GM21619 (cell line): ENCODE measurements at regions not wholly inside any gene's neighbourhood (a gene's known extent, or its start where the extent isn't known, plus 50 kb on each side); places are given as distances from the start of the nearest gene placed in this dataset.

Source experiments
- ATAC-seq: cut with Tn5 transposase; IDR thresholded peaks from one replicate; pipeline ENCODE4 v1.9.1; 2021; ENCODE audit not compliant: unreplicated experiment

DNA sequence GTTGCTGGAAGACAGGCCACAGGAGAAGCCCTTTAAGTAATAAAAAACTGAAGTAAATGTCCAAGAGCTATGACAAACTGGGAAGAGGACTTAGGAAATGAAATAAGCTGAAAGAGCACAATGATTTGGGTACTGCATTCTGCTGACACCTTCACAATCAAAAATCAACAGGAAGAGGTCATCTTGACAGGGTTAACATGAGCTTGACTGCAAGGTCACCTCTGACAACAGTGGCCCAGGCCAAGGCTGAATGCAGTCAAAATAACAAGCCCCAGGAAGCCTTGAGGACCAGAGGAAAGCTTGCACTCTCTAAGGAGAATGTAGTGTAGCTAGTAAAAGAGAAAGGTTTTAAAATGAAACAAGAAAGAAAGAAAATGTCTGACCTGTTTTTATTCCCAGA lies 179.3 kb downstream of the SEC16B start:
- no peak for ATAC-seq

DNA sequence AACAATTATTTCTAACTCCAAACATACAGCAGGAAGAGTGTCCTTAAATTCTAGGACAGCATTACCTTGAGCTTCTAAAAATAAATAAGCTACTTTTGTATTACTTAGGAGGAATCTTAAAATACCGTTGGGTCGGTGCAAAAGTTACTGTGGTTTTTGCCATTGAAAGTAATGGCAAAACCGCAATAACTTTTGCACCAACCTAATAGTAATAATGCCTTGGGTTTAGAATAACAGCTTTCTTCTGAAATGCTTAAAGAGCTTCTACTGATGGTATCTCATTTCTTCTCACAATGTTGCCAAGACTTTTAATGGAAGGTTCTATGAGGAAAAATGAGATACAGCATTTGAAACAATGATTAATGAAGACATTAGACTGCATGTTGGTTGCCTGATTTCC lies 179.9 kb downstream of the SEC16B start:
- no peak for ATAC-seq

DNA sequence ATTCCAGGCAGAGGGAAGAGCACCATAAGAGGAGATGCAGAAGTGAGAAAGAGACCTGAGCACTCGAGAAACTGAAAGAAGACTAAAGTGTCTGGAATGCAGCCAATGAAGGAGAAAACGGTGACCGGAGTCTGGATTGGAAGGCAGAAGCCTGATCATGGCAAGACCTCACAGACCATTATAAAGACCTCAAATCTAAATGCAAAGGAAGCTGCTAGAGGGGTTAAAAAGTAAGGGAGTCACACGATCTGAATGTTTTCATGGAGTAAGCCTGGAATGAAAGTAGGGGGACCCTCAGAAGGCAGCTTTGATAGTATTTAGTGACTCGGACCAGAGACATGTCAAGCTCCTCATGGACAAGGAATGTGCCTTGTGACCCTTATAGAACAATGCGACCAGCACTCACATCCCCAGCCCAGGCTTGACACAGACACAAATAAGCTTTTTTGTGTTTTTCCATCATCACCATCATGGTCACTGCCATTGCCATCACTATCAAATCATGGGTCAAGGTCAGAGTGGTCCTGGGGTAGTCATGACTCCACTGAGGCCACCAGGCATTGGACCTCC lies 183.6 kb downstream of the SEC16B start:
- ATAC-seq = no peak

DNA sequence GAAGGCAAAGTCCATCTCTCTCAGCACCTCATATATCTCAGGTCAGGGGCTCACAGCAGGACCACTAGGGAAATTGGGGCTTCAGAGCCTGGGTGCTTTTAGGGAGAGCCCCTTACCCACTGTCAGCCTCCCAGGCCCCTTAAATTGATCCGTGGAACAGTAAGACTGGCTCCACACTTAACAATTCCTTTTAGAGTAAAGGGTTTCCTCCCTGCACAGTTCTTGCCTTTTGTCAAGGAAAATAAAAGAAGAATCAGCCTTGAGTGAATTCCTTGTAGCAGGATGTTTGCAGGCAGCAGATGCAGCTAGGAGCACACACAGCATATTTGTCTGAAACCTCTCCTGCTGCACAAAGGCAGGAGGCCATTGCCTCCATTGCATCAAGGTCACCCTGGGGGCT lies 184.9 kb downstream of the SEC16B start:
- ATAC-seq = no peak

DNA sequence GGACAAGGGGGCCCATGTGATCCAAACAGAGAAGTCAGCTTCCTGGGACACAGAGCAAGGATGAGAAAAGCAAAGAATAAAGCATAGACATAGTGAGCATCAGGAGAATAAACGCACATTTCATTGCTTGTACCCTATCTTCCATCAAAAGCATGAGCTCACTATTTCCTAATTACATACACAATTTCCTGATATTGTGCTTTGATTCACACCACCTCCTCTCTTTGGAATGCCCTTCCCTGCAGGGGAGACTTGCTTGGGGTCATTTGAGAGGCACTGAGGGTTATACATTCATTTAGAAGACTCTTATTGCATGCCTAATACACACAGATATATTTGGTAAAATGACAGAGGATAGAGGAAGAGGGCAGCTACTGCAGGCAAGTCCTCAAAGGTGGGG lies 185.4 kb downstream of the SEC16B start:
- ATAC-seq = no peak

DNA sequence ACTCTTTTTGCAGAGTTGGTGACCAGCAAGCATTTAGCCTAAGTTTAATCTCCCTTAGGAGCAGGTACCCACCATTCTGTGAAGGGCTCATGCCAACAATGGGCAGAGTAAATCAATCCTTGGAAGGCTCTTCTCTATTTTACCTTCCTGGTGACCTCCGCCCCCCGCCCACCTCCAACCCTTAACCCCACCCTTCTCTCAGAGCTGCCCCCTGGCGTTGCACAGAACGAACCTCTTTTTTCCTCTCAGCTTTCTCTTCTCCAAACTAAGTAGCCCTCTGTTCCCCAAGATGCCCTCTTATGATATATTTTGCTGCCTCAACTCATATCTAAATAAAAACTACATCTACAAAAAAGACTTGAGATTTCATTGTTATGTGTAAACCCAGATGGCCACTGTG lies 186.8 kb downstream of the SEC16B start:
- no peak for ATAC-seq

DNA sequence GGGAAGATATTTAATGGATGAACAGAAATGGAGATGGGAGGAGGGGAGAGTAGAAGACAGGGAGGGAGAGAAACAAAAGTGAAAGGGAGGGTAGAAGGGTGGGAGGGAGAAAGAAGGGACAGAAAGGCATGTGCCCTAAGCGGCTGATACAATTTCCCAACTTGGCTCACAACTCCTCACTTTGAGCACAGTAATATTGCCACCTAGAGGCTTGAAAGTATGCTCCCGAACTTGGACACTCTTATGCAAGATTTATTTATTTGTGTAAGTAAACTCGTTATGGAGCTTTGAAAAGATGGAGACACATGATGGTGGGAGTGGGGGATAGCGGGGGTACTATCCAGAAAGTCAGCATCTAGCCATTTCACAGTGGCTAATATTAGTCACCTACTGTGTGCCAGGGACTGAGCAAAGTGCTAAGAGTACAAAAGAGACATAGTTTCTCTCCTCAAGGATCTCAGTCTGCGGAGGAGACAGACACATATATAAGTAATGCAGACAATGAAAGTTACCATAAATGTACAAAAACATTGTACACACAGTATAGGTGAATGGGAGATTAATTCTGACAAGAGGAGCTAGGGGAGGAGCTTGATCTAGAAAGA lies 189.7 kb downstream of the SEC16B start:
- peak; percentile 57 for ATAC-seq

DNA sequence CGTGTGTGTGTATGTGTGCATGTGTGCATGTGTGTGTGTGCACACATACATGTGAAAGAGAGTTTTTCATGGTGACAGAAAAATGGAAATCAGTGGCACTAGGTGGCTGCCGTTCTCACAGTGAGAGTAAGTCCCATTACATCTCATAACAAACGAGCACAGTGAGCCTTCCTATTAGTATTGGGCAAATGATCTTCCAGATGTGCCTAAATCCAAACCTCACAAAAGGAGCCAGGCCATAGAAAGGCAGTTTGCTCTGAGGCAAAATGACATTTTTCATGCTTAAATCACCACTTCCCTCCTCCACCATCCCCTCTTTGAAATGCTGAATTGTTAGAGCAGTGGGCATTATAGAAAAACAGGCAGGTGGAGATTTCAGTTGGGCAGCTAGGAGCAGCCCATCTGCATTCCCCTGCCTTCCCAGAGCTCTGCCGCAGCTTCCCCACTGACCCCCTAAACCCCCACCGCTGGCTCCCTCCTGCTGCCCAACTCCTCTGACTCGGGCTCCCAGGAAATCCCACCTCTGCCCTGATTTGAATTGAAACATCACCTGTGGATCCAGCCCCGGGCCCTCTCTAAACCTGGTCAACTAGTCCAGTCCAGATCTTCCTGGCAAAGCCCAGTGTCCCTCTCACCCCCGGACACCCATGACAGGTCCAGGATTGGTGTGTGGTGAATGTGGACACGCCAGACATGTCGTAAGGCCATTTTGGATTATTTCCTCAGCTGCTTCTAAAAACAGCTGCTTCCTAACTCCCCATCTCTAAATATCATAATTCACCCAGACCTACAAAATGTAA lies 190.5 kb downstream of the SEC16B start:
- no peak for ATAC-seq

DNA sequence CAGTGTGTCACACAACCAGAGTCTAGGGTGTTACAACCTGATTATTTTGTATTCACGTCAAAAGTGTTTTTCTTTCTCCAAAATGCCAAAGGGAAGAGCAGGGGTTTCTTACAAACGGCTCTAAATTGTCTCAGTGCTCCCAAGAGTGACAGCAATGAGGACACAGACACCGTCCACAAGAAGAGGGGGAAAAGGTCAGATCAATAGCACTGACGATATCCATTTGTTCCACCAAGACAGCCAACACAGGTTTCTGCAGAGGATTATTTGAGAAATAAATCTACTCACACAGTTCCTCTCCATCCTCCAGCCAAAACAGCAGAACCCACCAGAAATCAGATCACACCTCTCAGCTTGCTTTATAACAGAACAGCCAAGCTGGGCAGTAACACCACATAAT lies 193.9 kb downstream of the SEC16B start:
- no peak for ATAC-seq

DNA sequence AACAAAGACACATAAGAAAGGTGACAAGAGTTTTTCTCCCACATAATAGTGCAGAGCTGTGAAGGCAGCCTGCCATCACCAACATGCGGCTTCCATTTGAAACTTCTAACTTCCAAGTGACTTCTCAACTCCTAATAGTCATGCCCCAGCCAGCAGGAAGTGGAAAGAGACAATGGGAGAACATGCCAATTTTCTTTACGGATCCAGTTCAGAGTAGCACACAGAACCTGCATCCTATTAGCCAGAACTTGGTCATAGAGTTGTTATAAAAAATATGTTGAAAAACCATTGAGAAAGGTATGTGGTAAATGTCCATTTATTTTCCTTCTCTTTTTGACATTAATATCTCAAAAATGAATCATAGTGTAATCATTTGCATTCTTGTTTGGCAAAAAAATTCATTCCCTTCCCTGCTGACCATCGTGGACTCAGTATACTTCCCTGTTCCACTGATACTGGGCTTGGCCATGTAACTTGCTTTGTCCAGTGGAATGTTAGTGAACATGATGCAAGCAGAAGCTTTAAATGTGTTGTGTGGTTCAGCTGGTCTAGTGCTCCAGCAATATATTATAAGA lies 197.4 kb downstream of the SEC16B start:
- no peak for ATAC-seq

DNA sequence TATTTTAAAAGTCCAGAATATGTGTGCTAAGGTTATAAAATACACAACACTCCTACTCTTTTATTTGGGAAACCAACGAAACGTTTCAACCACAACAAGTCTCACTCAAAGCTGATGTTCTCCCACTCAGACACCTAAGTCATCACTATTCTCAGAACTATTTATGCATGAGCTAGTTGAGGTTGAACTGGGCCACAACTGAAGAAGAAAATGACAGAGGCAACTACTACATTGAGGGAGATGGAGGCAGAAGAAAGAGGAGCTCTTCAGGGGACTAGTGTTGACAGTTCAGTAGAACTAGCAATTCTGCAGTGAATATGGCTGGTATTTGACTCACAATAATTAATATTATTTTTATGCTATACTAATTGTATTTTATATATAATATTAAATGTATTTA lies 198.2 kb downstream of the SEC16B start:
- no peak for ATAC-seq

DNA sequence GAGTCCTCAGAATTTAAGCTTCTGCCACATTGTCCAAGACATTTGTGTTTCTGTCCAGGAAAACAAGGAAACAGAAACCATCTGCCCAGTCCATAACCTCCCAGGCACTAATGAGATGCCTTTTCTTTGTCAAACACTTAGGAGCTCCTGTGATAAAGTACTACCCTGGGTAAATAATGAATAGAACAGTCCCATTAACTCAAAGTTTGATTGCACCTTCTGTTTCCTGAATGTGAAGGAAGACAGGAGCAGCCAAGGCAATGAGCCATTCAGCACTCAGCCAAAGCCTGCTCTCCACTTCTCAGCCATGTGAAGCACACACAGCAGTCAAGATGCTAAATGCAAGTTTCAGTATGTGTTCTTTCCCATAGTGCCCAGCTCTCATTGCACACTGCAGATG lies 199.8 kb downstream of the SEC16B start:
- ATAC-seq = no peak

DNA sequence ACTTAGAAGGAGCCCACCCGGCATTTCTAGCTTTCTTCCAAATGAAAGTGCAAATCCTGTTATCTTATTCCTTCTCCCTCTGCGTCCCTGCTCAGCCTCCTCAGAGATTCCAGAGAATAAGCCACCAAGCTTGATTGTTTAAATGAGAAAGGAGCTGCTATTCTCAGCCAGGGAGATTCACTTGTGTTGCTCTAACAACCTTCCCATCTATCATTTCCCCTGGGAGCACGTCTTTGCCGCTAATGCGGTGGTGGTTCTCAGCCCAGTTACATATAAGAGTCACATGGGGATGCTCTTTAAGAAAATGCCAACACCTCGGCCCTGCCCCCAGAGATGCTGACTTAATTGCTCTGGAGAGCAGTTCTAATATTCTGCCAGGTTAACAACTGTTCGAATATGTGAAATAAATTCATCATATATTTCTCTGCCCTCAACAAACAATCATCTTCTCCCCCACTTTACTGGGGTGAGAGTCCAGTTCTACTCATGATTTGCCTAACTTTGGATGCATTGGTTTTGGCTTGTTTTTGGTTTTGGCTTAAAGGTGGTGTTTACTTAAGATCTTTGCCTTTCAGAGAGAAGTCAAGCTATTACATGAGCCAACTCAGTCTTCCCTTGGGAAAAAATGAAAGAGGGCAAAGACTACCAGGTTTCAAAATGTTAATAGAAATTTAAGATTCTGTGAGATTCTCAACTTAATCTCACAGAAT lies 213.9 kb downstream of the SEC16B start:
- ATAC-seq = no peak

DNA sequence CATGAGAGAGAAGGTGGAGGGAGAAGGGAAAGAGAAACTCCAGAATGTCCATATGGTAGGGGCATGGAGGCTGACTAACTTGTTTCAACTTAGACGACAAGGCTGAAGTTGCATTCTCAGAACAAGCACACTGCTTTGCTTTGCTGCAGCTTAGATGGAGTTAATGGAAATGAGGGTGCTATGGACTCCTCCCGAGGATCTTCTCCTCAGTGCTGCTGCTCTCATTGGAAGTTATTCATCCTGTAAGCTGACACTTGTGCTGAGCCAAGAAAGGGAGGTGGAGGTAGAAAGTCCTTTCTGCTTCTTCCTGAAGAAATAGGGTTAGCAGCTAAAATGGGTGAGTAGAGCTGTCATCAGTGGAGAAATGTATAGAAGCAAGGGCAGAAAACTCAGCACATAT lies 215.3 kb downstream of the SEC16B start:
- ATAC-seq = no peak

DNA sequence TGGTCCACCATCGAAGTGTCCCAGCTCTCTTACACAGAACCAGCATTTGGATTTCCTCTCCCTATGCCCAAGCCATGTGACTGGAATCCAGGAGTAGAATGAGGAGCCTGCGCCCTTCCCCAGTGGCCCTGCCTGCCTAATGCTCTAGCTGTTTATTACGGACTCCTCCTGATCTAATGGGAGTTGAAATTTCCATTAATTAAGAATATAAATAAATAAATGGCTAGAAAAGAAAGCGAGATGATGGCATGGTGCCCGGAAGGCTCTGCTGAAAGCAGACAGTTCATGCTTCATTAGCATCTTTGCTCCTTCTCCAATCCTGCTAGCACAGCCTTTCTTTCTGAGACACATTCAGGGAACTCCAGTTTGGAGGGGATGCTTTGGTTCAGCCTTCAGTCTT lies 216.2 kb downstream of the SEC16B start:
- ATAC-seq = no peak

DNA sequence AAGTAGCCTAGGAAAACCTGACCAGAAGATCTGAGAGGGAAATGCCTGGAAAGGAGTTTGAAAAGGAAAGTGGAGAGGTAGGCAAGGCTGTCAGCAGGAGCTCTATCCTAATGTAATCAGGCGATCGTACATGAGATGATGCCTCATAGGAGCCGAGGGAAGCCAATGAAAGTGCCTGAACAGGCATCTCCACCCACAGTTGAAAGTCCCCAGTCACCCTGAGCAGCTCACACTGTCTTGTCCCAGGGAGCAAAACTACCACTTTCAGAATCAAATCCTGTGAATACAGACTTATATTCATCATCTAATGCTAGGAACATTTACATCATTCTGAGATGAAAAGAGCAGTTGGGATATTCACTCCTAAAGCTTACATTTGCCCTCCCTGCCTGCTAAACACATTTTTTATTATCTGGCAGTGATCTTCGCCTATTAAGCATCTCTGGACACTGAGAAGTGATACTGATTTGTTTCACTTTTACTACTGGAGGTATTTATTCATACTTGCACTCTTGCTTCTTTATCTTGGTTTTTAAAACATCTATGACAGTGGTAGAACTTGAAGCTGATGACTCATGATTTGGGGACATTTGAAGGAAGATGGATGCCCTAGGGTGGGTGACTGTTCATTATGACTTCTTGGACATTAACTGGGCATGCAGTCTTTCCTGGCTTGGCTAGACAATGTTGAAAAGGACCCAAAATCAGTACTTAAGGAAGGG lies 221.6 kb downstream of the SEC16B start:
- ATAC-seq = peak; percentile 73

DNA sequence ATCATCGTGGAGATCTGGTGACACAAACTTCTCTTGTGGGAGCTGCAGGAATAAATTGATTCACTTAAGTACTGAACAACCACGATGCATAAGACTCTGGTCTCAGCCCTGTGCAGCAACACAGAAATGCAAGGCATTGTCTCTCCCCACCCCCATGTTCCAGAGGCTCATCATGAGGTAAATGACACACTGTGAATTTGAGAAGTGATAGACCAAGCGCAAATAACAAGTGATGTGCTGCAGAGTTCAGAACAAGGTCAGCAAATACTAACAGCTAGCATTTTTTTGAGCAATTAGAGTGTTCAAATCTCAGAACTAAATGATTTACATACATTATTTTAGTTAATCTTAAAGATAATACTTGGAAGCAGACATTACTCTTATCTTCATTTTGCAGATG lies 223.7 kb downstream of the SEC16B start:
- ATAC-seq = no peak

DNA sequence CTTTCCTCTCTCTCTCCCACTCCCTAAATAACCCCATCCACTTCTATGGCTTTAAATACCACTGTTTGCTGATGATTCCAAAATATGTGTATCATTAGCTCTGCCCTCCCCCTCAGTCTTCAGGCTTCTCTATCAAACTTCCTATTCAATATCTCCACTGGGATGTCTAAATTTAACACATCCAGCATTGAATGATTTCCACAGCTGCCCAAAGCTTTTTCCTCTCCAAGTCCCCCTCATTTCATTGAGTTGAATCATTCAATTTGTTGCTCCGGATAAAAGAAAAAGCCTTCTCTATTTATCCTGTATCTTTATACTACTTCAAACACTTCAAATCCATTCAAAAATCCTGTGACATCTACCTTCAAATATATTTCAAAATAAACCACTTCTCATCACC lies 225.0 kb downstream of the SEC16B start:
- no peak for ATAC-seq

DNA sequence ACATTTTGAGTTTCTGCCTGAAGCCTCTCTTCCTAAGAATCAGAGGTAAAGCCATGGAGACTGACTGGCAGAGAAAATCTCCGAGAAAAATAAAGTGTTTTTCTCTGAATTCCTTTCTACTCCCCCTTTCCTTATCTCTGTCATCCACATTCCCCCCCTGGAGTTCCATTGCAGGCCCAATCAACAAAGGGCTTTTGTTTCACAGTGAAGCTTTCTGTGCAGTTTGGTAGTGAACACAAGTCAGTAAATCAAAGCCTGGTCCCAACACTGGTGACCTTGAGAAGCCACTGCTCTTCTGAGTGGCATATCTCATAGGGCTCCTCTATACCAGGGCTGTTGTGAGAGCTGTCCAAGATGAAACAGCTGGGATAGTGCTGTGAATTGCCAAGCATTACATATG lies 228.4 kb downstream of the SEC16B start:
- no peak for ATAC-seq

DNA sequence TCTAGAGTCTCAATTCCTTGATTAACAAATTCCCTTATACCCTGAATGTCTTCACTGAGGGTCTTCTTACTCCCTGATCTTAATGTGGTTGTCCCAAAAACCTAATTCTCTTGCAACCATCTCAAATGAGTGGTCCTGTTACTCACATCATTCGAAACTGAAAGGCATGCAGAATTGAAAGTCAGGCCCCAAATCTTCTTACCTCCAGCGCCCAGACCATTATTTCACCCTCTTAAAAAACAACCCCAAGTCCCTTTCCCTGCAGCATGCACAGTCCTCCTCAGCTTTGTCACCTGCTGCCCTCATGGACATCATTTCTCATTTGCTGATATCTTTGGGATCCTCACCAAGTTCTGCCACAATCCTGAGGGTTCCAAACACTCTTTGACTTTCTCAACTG lies 230.1 kb downstream of the SEC16B start:
- no peak for ATAC-seq

DNA sequence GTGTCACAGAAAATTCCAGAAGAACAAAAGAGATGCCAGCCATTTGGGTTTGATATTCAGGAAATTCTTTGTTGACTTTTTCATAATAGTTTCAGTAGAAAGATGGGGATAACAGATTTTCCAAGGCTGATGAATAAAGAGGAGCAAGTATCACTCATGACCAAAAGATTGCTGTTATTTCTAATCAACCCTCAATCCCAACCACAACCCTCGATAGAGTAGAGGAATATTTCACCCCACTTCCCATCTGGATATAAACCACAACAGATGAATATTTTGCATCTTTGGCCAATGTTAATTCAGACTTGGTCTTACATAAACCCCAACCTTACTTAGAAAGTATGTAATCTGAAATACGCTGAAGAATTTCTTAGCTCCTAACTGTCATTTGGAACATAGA lies 232.4 kb downstream of the SEC16B start:
- no peak for ATAC-seq
